Epidermal melanocyte (primary cell): ENCODE measurements at regions not wholly inside any gene's neighbourhood (a gene's known extent, or its start where the extent isn't known, plus 50 kb on each side); places are given as distances from the start of the nearest gene placed in this dataset.
"Not testable (repeated sequence)": the region's sequence is repeated elsewhere in the genome, so short reads cannot be mapped to it uniquely, and the experiment has no call there.

Source experiments
- DNase-seq: peaks from one replicate; pipeline ENCODE4 v3.0.0; 2011; ENCODE audit warnings: low spot score; ENCODE audit not compliant: insufficient read length

GRCh38 chr4:49573666-49574215 is 587.7 kb downstream of the CWH43 start:
- not testable (repeated sequence) for DNase-seq

DNA sequence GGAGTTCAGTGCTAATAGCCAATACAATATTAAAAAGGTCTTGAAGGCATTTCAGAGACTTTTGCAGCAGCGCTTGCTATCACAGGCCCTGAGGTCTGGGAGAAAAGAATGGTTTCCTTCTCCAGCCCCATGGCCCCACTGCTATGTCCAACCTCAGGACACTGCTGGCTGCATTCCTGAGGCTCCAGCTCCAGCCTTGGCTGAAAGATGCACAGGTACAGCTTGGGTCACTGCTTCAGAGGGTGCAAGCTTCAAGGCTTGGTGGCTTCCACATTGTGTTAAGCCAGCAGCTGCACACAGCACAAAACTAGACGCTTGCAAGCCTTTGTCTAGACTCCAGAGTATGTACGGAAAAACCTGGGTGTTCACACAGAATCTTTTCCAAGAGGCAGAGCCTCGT is 589.2 kb downstream of the CWH43 start:
- not testable (repeated sequence) for DNase-seq

DNA sequence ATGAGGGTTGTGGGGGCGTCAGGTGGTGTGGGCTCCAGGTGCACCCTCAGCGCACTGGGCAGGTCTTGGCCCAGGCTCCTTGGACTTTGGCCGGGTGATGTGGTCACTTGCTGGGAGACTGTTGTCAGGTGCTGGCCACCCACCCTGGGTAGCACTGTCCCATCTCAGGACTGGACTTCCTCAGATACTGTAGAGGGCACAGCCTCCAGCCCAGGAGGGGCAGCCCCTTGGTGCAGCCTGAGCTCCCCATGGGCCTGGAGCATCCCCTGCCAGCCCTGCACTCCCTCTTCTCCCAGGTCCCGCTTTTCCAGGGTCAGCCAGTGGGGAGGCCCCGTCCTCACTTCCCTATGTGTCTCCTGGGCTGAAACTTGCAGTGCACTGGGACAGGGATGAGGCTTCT is 592.3 kb downstream of the CWH43 start:
- DNase-seq, result not testable (repeated sequence)

DNA sequence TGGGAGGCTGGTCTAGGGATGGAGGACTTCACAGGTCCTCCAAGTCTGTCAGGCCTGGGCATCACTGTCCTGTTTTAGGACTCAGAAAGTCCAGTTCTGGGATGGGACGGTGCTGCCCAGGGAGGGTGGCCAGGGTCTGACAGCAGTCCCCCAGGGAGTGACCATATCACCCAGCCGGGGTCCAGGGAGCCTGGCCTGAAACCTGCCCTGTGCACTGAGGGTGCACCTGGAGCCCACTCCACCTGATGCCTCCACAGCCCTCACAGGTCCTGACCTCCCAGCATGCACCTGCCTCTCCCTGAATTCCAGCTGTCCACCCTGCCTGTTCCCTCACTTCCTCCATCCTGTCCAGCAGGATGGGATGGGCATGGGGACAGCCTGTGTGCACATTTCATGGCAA is 592.8 kb downstream of the CWH43 start:
- not testable (repeated sequence) for DNase-seq

GRCh38 chr4:49580166-49580565 is 594.1 kb downstream of the CWH43 start:
- not testable (repeated sequence) for DNase-seq

- DNase-seq, result not testable (repeated sequence)
These were observed 602.3 kb downstream of the CWH43 start for GRCh38 chr4:49588401-49588800.

DNA sequence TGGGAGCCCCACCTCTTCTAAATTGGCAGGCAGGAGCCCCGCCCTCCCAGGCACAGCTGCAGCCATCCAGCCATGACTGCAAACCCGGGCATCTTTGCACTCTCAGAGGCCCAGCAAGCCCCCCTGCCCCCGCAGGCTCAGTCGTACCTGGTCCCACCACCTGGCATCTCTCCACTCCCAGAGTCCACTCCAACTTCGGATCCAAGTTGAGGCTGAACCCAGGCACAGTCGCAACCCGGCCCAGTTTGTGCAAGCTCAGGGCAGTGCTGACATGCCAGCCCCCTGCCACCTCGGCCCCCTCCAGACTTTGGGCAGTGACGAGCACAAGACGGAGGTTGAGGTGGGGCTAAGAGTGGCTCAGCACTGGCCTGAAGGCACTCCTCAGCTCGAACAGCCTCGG is 632.4 kb downstream of the CWH43 start:
- not testable (repeated sequence) for DNase-seq

DNA sequence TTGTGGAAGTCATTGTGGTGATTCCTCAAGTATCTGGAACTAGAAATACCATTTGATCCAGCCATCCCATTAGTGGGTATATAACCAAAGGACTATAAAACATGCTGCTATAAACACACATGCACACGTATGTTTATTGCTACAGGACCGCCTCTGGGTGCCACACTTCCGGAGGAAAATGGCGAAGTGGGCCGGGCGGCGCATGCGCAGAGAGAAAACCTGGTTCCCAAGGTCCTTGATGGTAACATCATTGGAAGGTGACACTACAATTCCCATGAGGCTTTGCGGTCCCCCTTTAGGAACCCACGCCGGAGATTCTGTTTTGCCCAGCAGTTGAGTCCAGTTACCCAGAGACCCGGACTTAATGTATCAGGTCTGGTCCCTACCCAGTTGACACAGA is 640.4 kb downstream of the CWH43 start:
- not testable (repeated sequence) for DNase-seq
